Erythroblast (primary cell): ENCODE measurements at regions not wholly inside any gene's neighbourhood (a gene's known extent, or its start where the extent isn't known, plus 50 kb on each side); places are given as distances from the start of the nearest gene placed in this dataset.

ENCODE experiments used
- GATA1 ChIP-seq: IDR thresholded peaks from 2 replicates; pipeline ENCODE4 v1.6.1; 2011; ENCODE audit warnings: low read depth, mild to moderate bottlenecking, control low read depth, low read length, moderate library complexity
- POLR2A ChIP-seq: IDR thresholded peaks from 2 replicates; pipeline ENCODE4 v1.6.1; 2011; ENCODE audit warnings: mild to moderate bottlenecking, low read length

DNA sequence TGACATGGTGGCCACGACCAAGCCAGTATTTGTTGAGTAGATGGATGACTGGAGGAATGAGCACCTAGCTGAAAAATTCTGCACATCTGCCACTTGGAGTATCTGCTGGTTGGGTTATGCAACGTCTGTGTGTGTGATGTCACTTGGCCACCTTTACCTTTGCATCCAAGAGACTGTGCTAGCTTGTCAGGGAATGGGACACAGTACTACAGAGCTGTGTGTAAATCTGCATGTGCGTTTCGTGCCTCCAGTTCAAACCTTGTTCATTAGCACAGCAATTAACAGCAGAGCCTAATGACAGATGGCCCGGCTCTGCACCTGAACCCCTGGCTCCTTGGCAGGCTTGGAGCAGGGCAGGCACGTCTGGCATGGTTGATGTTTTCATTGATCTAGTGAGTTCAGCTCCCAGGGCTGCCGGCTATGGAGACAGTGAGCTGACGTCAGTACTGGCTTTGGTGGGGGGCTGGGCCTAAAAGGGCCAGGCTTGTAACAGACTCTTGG is 188.4 kb upstream of the NAV2 start:
- TF ChIP-seq POLR2A (no peak), GATA1 (no peak)
